NT2/D1 (cell line): ENCODE measurements at regions not wholly inside any gene's neighbourhood (a gene's known extent, or its start where the extent isn't known, plus 50 kb on each side); places are given as distances from the start of the nearest gene placed in this dataset.

Experiments
- DNase-seq: peaks from one replicate; pipeline ENCODE4 v3.0.0-alpha.2; 2011; ENCODE audit warnings: low read depth, low spot score
- H3K27me3 ChIP-seq: 2 replicates; pipeline ENCODE4 v1.6.0; 2011; ENCODE audit warnings: mild to moderate bottlenecking; ENCODE audit not compliant: insufficient read length, insufficient read depth
- H3K36me3 ChIP-seq: 2 replicates; pipeline ENCODE4 v1.6.1; 2011; ENCODE audit warnings: mild to moderate bottlenecking, low read length, mixed read lengths; ENCODE audit not compliant: insufficient read depth, insufficient read length
- H3K4me1 ChIP-seq: 2 replicates; pipeline ENCODE4 v1.5.1; 2011; ENCODE audit not compliant: insufficient read depth, insufficient read length
- H3K4me3 ChIP-seq: 2 replicates; pipeline ENCODE4 v1.5.1; 2011; ENCODE audit warnings: low read depth; ENCODE audit not compliant: insufficient read length
- H3K9ac ChIP-seq: 2 replicates; pipeline ENCODE4 v1.6.0; 2011; ENCODE audit warnings: low read depth; ENCODE audit not compliant: insufficient read length
- H3K9me3 ChIP-seq: 2 replicates; pipeline ENCODE4 v1.5.1; 2011; ENCODE audit warnings: mild to moderate bottlenecking, low read length; ENCODE audit not compliant: insufficient read depth
- SUZ12 ChIP-seq: IDR thresholded peaks from 2 replicates; pipeline ENCODE4 v1.6.1; 2011; ENCODE audit not compliant: insufficient read length, insufficient read depth; ENCODE audit errors: extremely low read depth
- YY1 ChIP-seq: IDR thresholded peaks from 2 replicates; pipeline ENCODE4 v1.6.1; 2011; ENCODE audit not compliant: insufficient read length, insufficient read depth
- ZNF274 ChIP-seq: IDR thresholded peaks from 2 replicates; pipeline ENCODE4 v1.6.1; 2011; ENCODE audit warnings: mild to moderate bottlenecking, low read depth, low read length

- Histone ChIP-seq H3K36me3 (no peaks in the 10 kb centered on the region), H3K4me1 (peaks cover 9% of the 10 kb centered on the region), H3K27me3 (no peaks in the 10 kb centered on the region), H3K4me3 (no peak overlapping the region), H3K9me3 (no peaks in the 10 kb centered on the region), H3K9ac (no peak overlapping the region)
- DNase-seq: no peak
- no peak for TF ChIP-seq SUZ12
- TF ChIP-seq YY1: no peak
- no peak for TF ChIP-seq ZNF274
These were observed 341.3 kb downstream of the TSN start for GRCh38 chr2:122096761-122097160.

- H3K9me3 ChIP-seq: peaks cover 8% of the 10 kb centered on the region; the same call in 1 of the 2 replicates
- no peaks in the 10 kb centered on the region for H3K27me3 ChIP-seq
- no peaks in the 10 kb centered on the region for H3K36me3 ChIP-seq
- DNase-seq: no peak
- H3K9ac ChIP-seq: no peak overlapping the region
- peaks cover 9% of the 10 kb centered on the region for H3K4me1 ChIP-seq
- H3K4me3 ChIP-seq: no peak overlapping the region
- TF ChIP-seq YY1 (no peak), ZNF274 (no peak), SUZ12 (no peak)
These were observed 342.9 kb downstream of the TSN start for GRCh38 chr2:122098306-122098705.

GRCh38 chr2:122100346-122100745 is 344.9 kb downstream of the TSN start:
- no peaks in the 10 kb centered on the region for H3K27me3 ChIP-seq
- H3K4me3 ChIP-seq: no peak overlapping the region
- DNase-seq: peak; percentile 74
- TF ChIP-seq SUZ12 (no peak), YY1 (no peak), ZNF274 (no peak)
- peaks cover 27% of the 10 kb centered on the region; the same call in 1 of the 2 replicates for H3K9me3 ChIP-seq
- no peak overlapping the region for H3K9ac ChIP-seq
- no peaks in the 10 kb centered on the region for H3K36me3 ChIP-seq
- peaks cover 9% of the 10 kb centered on the region for H3K4me1 ChIP-seq

- H3K9ac ChIP-seq: no peak overlapping the region
- DNase-seq: no peak
- H3K9me3 ChIP-seq: peaks cover 27% of the 10 kb centered on the region; the same call in 1 of the 2 replicates
- H3K4me3 ChIP-seq: no peak overlapping the region
- no peak for TF ChIP-seq YY1
- no peak for TF ChIP-seq SUZ12
- no peak for TF ChIP-seq ZNF274
- peaks cover 9% of the 10 kb centered on the region for H3K4me1 ChIP-seq
- H3K27me3 ChIP-seq: no peaks in the 10 kb centered on the region
- no peaks in the 10 kb centered on the region for H3K36me3 ChIP-seq
These were observed 345.3 kb downstream of the TSN start for GRCh38 chr2:122100756-122101155.

GRCh38 chr2:122101319-122101718 is 345.9 kb downstream of the TSN start:
- Histone ChIP-seq H3K4me1 (peaks cover 9% of the 10 kb centered on the region), H3K27me3 (no peaks in the 10 kb centered on the region), H3K4me3 (no peak overlapping the region), H3K36me3 (no peaks in the 10 kb centered on the region), H3K9ac (no peak overlapping the region), H3K9me3 (peaks cover 27% of the 10 kb centered on the region; the same call in 1 of the 2 replicates)
- TF ChIP-seq YY1 (no peak), ZNF274 (no peak), SUZ12 (no peak)
- no peak for DNase-seq

- no peak overlapping the region for H3K4me3 ChIP-seq
- H3K9me3 ChIP-seq: peaks cover 27% of the 10 kb centered on the region; the same call in 1 of the 2 replicates
- no peaks in the 10 kb centered on the region for H3K36me3 ChIP-seq
- DNase-seq: no peak
- no peak for TF ChIP-seq YY1
- no peak for TF ChIP-seq SUZ12
- no peak for TF ChIP-seq ZNF274
- H3K9ac ChIP-seq: no peak overlapping the region
- H3K4me1 ChIP-seq: peaks cover 5% of the 10 kb centered on the region
- no peaks in the 10 kb centered on the region for H3K27me3 ChIP-seq
These were observed 349.9 kb downstream of the TSN start for GRCh38 chr2:122105171-122105876.

- Histone ChIP-seq H3K9me3 (peaks cover 27% of the 10 kb centered on the region; the same call in 1 of the 2 replicates), H3K4me3 (no peak overlapping the region), H3K4me1 (peaks cover 3% of the 10 kb centered on the region), H3K36me3 (no peaks in the 10 kb centered on the region), H3K9ac (no peak overlapping the region), H3K27me3 (no peaks in the 10 kb centered on the region)
- DNase-seq: no peak
- no peak for TF ChIP-seq ZNF274
- TF ChIP-seq YY1: no peak
- TF ChIP-seq SUZ12: no peak
These were observed 350.4 kb downstream of the TSN start for GRCh38 chr2:122105877-122106206.
